ENCODE measurements at regions not wholly inside any gene's neighbourhood (a gene's known extent, or its start where the extent isn't known, plus 50 kb on each side); places are given as distances from the start of the nearest gene placed in this dataset.
A peak's percentile ranks its signal among the peaks of the same experiment; 100 is the strongest.

- H3K27ac ChIP-seq (ENCODE audit: extremely low read depth, low read depth, low read length): no peak overlapping the region
- no peaks in the 10 kb centered on the region for H3K4me1 ChIP-seq (ENCODE audit: control insufficient read depth, insufficient read depth, low read length)
- no peaks in the 10 kb centered on the region for H3K9me3 ChIP-seq (ENCODE audit: control insufficient read depth, insufficient read depth, low read depth, low read length)
- CTCF ChIA-PET: interaction anchor here (0.8 kb wide), 1 partner anchor 33 kb away, joined by 3 read pairs; no protein-coding TSS in a partner anchor
- no peak overlapping the region for H3K4me3 ChIP-seq (ENCODE audit: low read depth, low read length)
- POLR2A ChIA-PET: no interaction called here
- no peaks in the 10 kb centered on the region for H3K36me3 ChIP-seq (ENCODE audit: control insufficient read depth in 2 of 2, insufficient read depth in 1 of 2, low read length in 2 of 2)
- TF ChIP-seq ZNF580 (tag by site-specific recombination; IDR thresholded peaks at IDR 0.05) (peak; percentile 83), ZNF121 (tag by site-specific recombination; IDR thresholded peaks at IDR 0.05) (no peak), PRDM10 (tag by site-specific recombination; IDR thresholded peaks at IDR 0.05) (0 out of 2 replicates have a peak, but pooled peaks have one; percentile 13)
Measured at GRCh38 chr6:7035837-7036249, 71.9 kb upstream of the RREB1 start.

- no peak overlapping the region for H3K4me3 ChIP-seq (ENCODE audit: low read depth, low read length)
- no peak overlapping the region for H3K27ac ChIP-seq (ENCODE audit: extremely low read depth, low read depth, low read length)
- CTCF ChIA-PET: no interaction called here
- TF ChIP-seq KLF10 (tag by site-specific recombination; IDR thresholded peaks at IDR 0.05) (no peak), ZNF423 (tag by site-specific recombination; IDR thresholded peaks at IDR 0.05) (no peak), ZBTB48 (tag by site-specific recombination; IDR thresholded peaks at IDR 0.05) (no peak), ZNF112 (tag by site-specific recombination; IDR thresholded peaks at IDR 0.05) (no peak), ZNF341 (tag by site-specific recombination; IDR thresholded peaks at IDR 0.05; ENCODE audit: low read depth) (no peak), ZNF585B (tag by site-specific recombination; IDR thresholded peaks at IDR 0.05) (no peak), ZIC2 (tag by site-specific recombination; IDR thresholded peaks at IDR 0.05) (peak; percentile 30)
- H3K9me3 ChIP-seq (ENCODE audit: control insufficient read depth, insufficient read depth, low read depth, low read length): no peaks in the 10 kb centered on the region
- POLR2A ChIA-PET: no interaction called here
- peaks cover 2% of the 10 kb centered on the region; the same call in 1 of the 2 replicates for H3K4me1 ChIP-seq (ENCODE audit: control insufficient read depth, insufficient read depth, low read length)
- H3K36me3 ChIP-seq (ENCODE audit: control insufficient read depth in 2 of 2, insufficient read depth in 1 of 2, low read length in 2 of 2): no peaks in the 10 kb centered on the region
Measured at GRCh38 chr6:7041511-7042026, 66.2 kb upstream of the RREB1 start.

GRCh38 chr6:7042056-7042653 lies 65.6 kb upstream of the RREB1 start:
- ChIA-PET CTCF (no interaction called here), POLR2A (no interaction called here)
- Histone ChIP-seq H3K4me3 (ENCODE audit: low read depth, low read length) (no peak overlapping the region), H3K9me3 (ENCODE audit: control insufficient read depth, insufficient read depth, low read depth, low read length) (no peaks in the 10 kb centered on the region), H3K4me1 (ENCODE audit: control insufficient read depth, insufficient read depth, low read length) (peaks cover 6% of the 10 kb centered on the region; the same call in 1 of the 2 replicates), H3K27ac (ENCODE audit: extremely low read depth, low read depth, low read length) (no peak overlapping the region), H3K36me3 (ENCODE audit: control insufficient read depth in 2 of 2, insufficient read depth in 1 of 2, low read length in 2 of 2) (no peaks in the 10 kb centered on the region)
- peak; percentile 70 for TF ChIP-seq PRDM10 (tag by site-specific recombination; IDR thresholded peaks at IDR 0.05)
- TF ChIP-seq ZNF433 (tag by site-specific recombination; IDR thresholded peaks at IDR 0.05; ENCODE audit: low read depth): no peak

Measured in HEK293 (cell line).